A673 (cell line): ENCODE measurements at regions not wholly inside any gene's neighbourhood (a gene's known extent, or its start where the extent isn't known, plus 50 kb on each side); places are given as distances from the start of the nearest gene placed in this dataset.
A peak's percentile ranks its signal among the peaks of the same experiment; 100 is the strongest.

Experiments used
- BruUV-seq: library from RNA; stranded (reverse); fragments of 400-500 nt; replicated peaks from 2 replicates; lab custom pipeline; 2021; lab: Mats Ljungman, UMichigan
- CTCF ChIA-PET: fragments of 300-600 bp; sonication (Branson Sonifier 250); formaldehyde crosslinking; loops from one replicate; lab custom pipeline; 2022; ENCODE audit warnings: antibody characterized with exemption; lab: Charles Lee
- POLR2A ChIA-PET: fragments of 300-600 bp; sonication (Branson Sonifier 250); formaldehyde crosslinking; loops from one replicate; lab custom pipeline; 2022; ENCODE audit warnings: antibody characterized with exemption; ENCODE audit not compliant: low non-redundant PET; lab: Charles Lee
- DNase-seq: peaks from one replicate; pipeline ENCODE4 v3.0.0-alpha.2; 2015; ENCODE audit warnings: low spot score
- H3K27ac ChIP-seq: fragments of 200-600 bp; sonication (generic); 2 replicates; pipeline ENCODE4 v1.5.1; 2016; ENCODE audit warnings: mixed run types, low read depth, mild to moderate bottlenecking, mixed read lengths, antibody characterized with exemption, low read length; ENCODE audit not compliant: poor library complexity, severe bottlenecking
- H3K27me3 ChIP-seq: fragments of 200-600 bp; sonication (generic); replicated peaks from 2 replicates; pipeline ENCODE4 v1.6.1; 2017; ENCODE audit warnings: mixed run types, low read depth, mild to moderate bottlenecking, mixed read lengths, antibody characterized with exemption, low read length; ENCODE audit not compliant: insufficient read depth, poor library complexity
- H3K36me3 ChIP-seq: fragments of 200-600 bp; sonication (generic); 2 replicates; pipeline ENCODE4 v1.6.1; 2016; ENCODE audit warnings: mixed run types, mild to moderate bottlenecking, mixed read lengths, antibody characterized with exemption, low read length; ENCODE audit not compliant: insufficient read depth, poor library complexity, severe bottlenecking
- H3K4me1 ChIP-seq: fragments of 200-600 bp; sonication (generic); 2 replicates; pipeline ENCODE4 v1.6.1; 2017; ENCODE audit warnings: mixed run types, mild to moderate bottlenecking, mixed read lengths, antibody characterized with exemption, low read length; ENCODE audit not compliant: insufficient read depth, poor library complexity, severe bottlenecking
- H3K4me3 ChIP-seq: fragments of 200-600 bp; sonication (generic); 2 replicates; pipeline ENCODE4 v1.5.1; 2016; ENCODE audit warnings: low read depth, mixed run types, mild to moderate bottlenecking, mixed read lengths, low read length; ENCODE audit not compliant: poor library complexity, severe bottlenecking
- H3K9me3 ChIP-seq: fragments of 200-600 bp; sonication (generic); 2 replicates; pipeline ENCODE4 v1.6.1; 2016; ENCODE audit warnings: mixed run types, low read depth, mild to moderate bottlenecking, mixed read lengths, antibody characterized with exemption, low read length; ENCODE audit not compliant: poor library complexity, severe bottlenecking
- EZH2 ChIP-seq: fragments of 200-600 bp; sonication (generic); IDR thresholded peaks from 2 replicates; pipeline ENCODE4 v1.6.1; 2017; ENCODE audit warnings: borderline replicate concordance, low read depth, mild to moderate bottlenecking, mixed read lengths, antibody characterized with exemption, low read length; ENCODE audit not compliant: poor library complexity, severe bottlenecking
- intact Hi-C: fragments of 100-400 bp; cut with micrococcal nuclease; formaldehyde crosslinking; loops from one replicate; pipeline ENCODE4 v1.10.0; 2022; ENCODE audit not compliant: unreplicated experiment
- TF ChIP-seq, protein P1 (sequence below): fragments of 300-800, 200-600 bp; sonication (generic); conservative IDR thresholded peaks from 2 replicates; pipeline ENCODE4 v1.5.1; 2017; ENCODE audit warnings: low read depth, mild to moderate bottlenecking, antibody characterized with exemption, low read length, moderate library complexity, mixed read lengths

DNA sequence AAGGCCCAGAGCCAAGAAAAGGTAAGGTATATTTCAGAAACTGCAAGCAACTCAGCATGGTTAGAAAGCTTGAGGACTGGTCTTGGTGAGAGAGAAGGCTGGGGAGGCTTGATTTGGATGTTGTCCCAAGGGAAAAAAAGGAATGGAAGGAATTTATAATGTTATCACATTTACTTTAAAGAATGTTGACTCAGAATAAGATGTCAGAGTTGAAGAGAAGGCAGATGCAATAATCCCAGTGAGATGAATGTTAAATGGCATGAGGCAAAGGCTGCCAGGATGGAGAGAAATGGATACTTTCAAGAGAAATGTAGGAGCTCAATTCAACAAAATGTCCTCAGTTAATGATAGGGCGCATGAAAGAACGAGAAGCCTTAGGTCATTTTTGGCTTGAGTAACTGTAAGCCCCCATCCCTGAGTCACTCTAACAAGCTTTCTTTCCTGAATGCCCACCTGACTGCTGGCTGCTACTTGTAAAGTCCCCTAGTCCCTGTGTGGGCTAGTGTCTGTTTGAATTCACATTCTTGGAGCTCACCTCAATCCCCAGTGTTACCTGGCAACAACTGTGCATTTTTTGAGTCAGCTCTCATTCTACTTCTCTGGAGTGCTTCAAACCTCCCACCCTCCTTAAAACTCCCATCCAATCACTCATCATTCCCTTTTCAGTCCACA is 103.0 kb upstream of the TAPT1 start:
- CTCF ChIA-PET: no interaction called here
- intact Hi-C loops: no loop called here
- no peak overlapping the region for H3K4me3 ChIP-seq
- no peak for TF ChIP-seq EZH2
- TF ChIP-seq, protein P1, sequence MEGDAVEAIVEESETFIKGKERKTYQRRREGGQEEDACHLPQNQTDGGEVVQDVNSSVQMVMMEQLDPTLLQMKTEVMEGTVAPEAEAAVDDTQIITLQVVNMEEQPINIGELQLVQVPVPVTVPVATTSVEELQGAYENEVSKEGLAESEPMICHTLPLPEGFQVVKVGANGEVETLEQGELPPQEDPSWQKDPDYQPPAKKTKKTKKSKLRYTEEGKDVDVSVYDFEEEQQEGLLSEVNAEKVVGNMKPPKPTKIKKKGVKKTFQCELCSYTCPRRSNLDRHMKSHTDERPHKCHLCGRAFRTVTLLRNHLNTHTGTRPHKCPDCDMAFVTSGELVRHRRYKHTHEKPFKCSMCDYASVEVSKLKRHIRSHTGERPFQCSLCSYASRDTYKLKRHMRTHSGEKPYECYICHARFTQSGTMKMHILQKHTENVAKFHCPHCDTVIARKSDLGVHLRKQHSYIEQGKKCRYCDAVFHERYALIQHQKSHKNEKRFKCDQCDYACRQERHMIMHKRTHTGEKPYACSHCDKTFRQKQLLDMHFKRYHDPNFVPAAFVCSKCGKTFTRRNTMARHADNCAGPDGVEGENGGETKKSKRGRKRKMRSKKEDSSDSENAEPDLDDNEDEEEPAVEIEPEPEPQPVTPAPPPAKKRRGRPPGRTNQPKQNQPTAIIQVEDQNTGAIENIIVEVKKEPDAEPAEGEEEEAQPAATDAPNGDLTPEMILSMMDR: no peak
- H3K27me3 ChIP-seq: no peaks in the 10 kb centered on the region
- no peaks in the 10 kb centered on the region for H3K9me3 ChIP-seq
- peak; percentile 18 for DNase-seq
- H3K4me1 ChIP-seq: no peaks in the 10 kb centered on the region
- no peak overlapping the region for H3K27ac ChIP-seq
- H3K36me3 ChIP-seq: no peaks in the 10 kb centered on the region
- POLR2A ChIA-PET: interaction anchor here (0.6 kb wide), 1 partner anchor 1470 kb away, joined by 21 read pairs; no protein-coding TSS in a partner anchor
- BruUV-seq: no TSS peak

DNA sequence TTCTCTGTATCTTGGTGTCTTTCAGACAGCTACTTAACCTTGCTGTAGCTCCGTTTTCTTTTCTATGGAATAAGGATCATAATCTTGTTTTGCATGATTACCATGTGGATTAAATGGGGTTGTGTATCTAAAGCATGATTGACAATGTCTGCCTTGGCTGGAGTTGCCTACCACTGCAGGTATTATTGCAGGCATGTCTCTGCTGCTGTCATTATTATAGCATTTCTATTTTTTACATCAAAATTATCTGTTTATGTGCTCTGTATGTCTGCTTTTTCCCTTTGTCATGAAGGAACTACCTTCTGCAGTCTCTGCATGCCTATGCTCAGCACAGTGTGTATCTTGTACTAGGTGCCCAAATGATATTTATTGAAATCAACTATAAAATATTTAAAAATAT is 95.9 kb upstream of the TAPT1 start:
- Histone ChIP-seq H3K9me3 (no peaks in the 10 kb centered on the region), H3K4me1 (no peaks in the 10 kb centered on the region), H3K4me3 (no peak overlapping the region), H3K27ac (no peak overlapping the region), H3K36me3 (no peaks in the 10 kb centered on the region), H3K27me3 (no peaks in the 10 kb centered on the region)
- intact Hi-C loops: no loop called here
- TF ChIP-seq EZH2: no peak
- TF ChIP-seq, protein P1: no peak
- CTCF ChIA-PET: no interaction called here
- no TSS peak for BruUV-seq
- no peak for DNase-seq
- POLR2A ChIA-PET: no interaction called here

DNA sequence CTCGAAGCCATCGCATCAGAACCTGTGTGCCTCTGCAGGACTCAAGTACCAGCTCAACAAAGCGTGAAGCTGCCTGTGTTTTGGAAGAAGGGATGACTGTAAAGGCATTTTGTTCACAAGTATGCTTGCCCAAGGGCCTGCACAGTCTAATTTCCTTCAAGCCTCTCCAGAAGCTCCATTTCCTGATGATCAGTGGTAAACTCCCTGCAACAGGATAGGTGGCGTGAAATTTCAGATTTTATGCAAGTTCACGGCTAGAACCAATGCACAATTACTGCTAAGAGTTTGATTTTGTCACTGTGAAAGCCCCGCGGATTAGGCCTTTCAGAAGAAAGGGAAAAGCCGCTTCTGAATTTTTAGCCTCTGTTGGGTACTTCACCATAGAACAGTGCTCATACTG is 89.2 kb upstream of the TAPT1 start:
- ChIA-PET POLR2A (no interaction called here), CTCF (interaction anchor here (0.5 kb wide), 1 partner anchor 1042 kb away, joined by 3 read pairs; no protein-coding TSS in a partner anchor)
- Histone ChIP-seq H3K36me3 (no peaks in the 10 kb centered on the region), H3K27ac (peak overlapping the region; percentile 6), H3K9me3 (no peaks in the 10 kb centered on the region), H3K4me1 (no peaks in the 10 kb centered on the region), H3K4me3 (no peak overlapping the region), H3K27me3 (no peaks in the 10 kb centered on the region)
- no TSS peak for BruUV-seq
- intact Hi-C loops: no loop called here
- DNase-seq: peak; percentile 69
- TF ChIP-seq EZH2: no peak
- TF ChIP-seq, protein P1: no peak
